ENCODE measurements at regions not wholly inside any gene's neighbourhood (a gene's known extent, or its start where the extent isn't known, plus 50 kb on each side); places are given as distances from the start of the nearest gene placed in this dataset.

GRCh38 chr10:35913628-35914027 is 271.5 kb upstream of the FZD8 start:
- TF ChIP-seq CTCF (conservative IDR thresholded peaks at IDR 0.05) (no peak), EZH2 (IDR thresholded peaks at IDR 0.05; ENCODE audit: low read depth) (no peak)
